ENCODE measurements at regions not wholly inside any gene's neighbourhood (a gene's known extent, or its start where the extent isn't known, plus 50 kb on each side); places are given as distances from the start of the nearest gene placed in this dataset.

GRCh38 chr11:122248131-122248530 is 132.1 kb upstream of the BLID start:
- no peak for TF ChIP-seq CTCF (IDR thresholded peaks at IDR 0.05)
- TF ChIP-seq EZH2 (IDR thresholded peaks at IDR 0.05), result no peak
